Glutamatergic neuron (in vitro differentiated cells): ENCODE measurements at regions not wholly inside any gene's neighbourhood (a gene's known extent, or its start where the extent isn't known, plus 50 kb on each side); places are given as distances from the start of the nearest gene placed in this dataset.
"Not testable (repeated sequence)": the region's sequence is repeated elsewhere in the genome, so short reads cannot be mapped to it uniquely, and the experiment has no call there.

ENCODE experiments used
- DNase-seq: peaks from one replicate; pipeline ENCODE4 v3.0.0; 2022
- H3K27ac Mint-ChIP-seq: one replicate; pipeline ENCODE4 v1.8.0; 2020; ENCODE audit warnings: mild to moderate bottlenecking, mixed read lengths, inconsistent platforms; ENCODE audit not compliant: unreplicated experiment
- H3K27me3 Mint-ChIP-seq: one replicate; pipeline ENCODE4 v1.8.0; 2020; ENCODE audit warnings: mild to moderate bottlenecking, moderate library complexity, mixed read lengths, inconsistent platforms; ENCODE audit not compliant: unreplicated experiment
- H3K36me3 Mint-ChIP-seq: one replicate; pipeline ENCODE4 v1.8.0; 2020; ENCODE audit warnings: mild to moderate bottlenecking, mixed read lengths, inconsistent platforms; ENCODE audit not compliant: unreplicated experiment
- H3K4me1 Mint-ChIP-seq: one replicate; pipeline ENCODE4 v1.8.0; 2020; ENCODE audit warnings: mild to moderate bottlenecking, low read depth, mixed read lengths, inconsistent platforms; ENCODE audit not compliant: unreplicated experiment
- H3K4me3 Mint-ChIP-seq: one replicate; pipeline ENCODE4 v1.8.0; 2020; ENCODE audit warnings: mild to moderate bottlenecking, mixed read lengths, inconsistent platforms; ENCODE audit not compliant: unreplicated experiment
- H3K9me3 Mint-ChIP-seq: one replicate; pipeline ENCODE4 v1.8.0; 2020; ENCODE audit warnings: mild to moderate bottlenecking, moderate library complexity, mixed read lengths, inconsistent platforms; ENCODE audit not compliant: unreplicated experiment
- CTCF ChIP-seq: fragments of 200-600 bp; sonication (generic); IDR thresholded peaks from one replicate; pipeline ENCODE4 v1.5.0; 2021; ENCODE audit not compliant: partially characterized antibody, unreplicated experiment

- no peak for TF ChIP-seq CTCF
- Mint-ChIP-seq H3K9me3 (no peaks in the 10 kb centered on the region), H3K4me1 (no peaks in the 10 kb centered on the region), H3K27ac (no peak overlapping the region), H3K36me3 (peaks cover 3% of the 10 kb centered on the region), H3K27me3 (peaks cover 2% of the 10 kb centered on the region), H3K4me3 (no peak overlapping the region)
- no peak for DNase-seq
These were observed 930.7 kb upstream of the CELF4 start for GRCh38 chr18:38496222-38496793.

- no peaks in the 10 kb centered on the region for H3K9me3 Mint-ChIP-seq
- no peaks in the 10 kb centered on the region for H3K36me3 Mint-ChIP-seq
- H3K4me3 Mint-ChIP-seq = no peak overlapping the region
- H3K27me3 Mint-ChIP-seq = peaks cover 2% of the 10 kb centered on the region
- DNase-seq = no peak
- no peak for TF ChIP-seq CTCF
- H3K27ac Mint-ChIP-seq = no peak overlapping the region
- H3K4me1 Mint-ChIP-seq = no peaks in the 10 kb centered on the region
These were observed 928.5 kb upstream of the CELF4 start for GRCh38 chr18:38494065-38494464.

- no peak for DNase-seq
- Mint-ChIP-seq H3K4me1 (no peaks in the 10 kb centered on the region), H3K9me3 (no peaks in the 10 kb centered on the region), H3K4me3 (no peak overlapping the region), H3K36me3 (no peaks in the 10 kb centered on the region), H3K27me3 (peaks cover 2% of the 10 kb centered on the region), H3K27ac (no peak overlapping the region)
- TF ChIP-seq CTCF = no peak
These were observed 925.6 kb upstream of the CELF4 start for GRCh38 chr18:38491195-38491594.

- H3K4me1 Mint-ChIP-seq, H3K9me3 Mint-ChIP-seq, DNase-seq, H3K27me3 Mint-ChIP-seq, H3K27ac Mint-ChIP-seq, H3K36me3 Mint-ChIP-seq, H3K4me3 Mint-ChIP-seq: not testable (repeated sequence)
These were observed 924.1 kb upstream of the CELF4 start for GRCh38 chr18:38489721-38490120.

- peaks cover under 1% of the 10 kb centered on the region for H3K4me1 Mint-ChIP-seq
- TF ChIP-seq CTCF = no peak
- no peak overlapping the region for H3K4me3 Mint-ChIP-seq
- no peak for DNase-seq
- no peaks in the 10 kb centered on the region for H3K27me3 Mint-ChIP-seq
- H3K9me3 Mint-ChIP-seq = no peaks in the 10 kb centered on the region
- no peaks in the 10 kb centered on the region for H3K36me3 Mint-ChIP-seq
- no peak overlapping the region for H3K27ac Mint-ChIP-seq
These were observed 921.9 kb upstream of the CELF4 start for GRCh38 chr18:38487521-38487920.
